HEK293 (cell line): ENCODE measurements at regions not wholly inside any gene's neighbourhood (a gene's known extent, or its start where the extent isn't known, plus 50 kb on each side); places are given as distances from the start of the nearest gene placed in this dataset.

Experiments
- CTCF ChIA-PET: fragments of 350-600 bp; formaldehyde crosslinking; extraction: SDS; loops from one replicate; lab custom pipeline; 2021; ENCODE audit warnings: antibody characterized with exemption; lab: Yijun Ruan, JAX
- POLR2A ChIA-PET: fragments of 300-600 bp; formaldehyde crosslinking; extraction: SDS; loops from one replicate; lab custom pipeline; 2020; ENCODE audit warnings: antibody characterized with exemption, inconsistent platforms; lab: Yijun Ruan, JAX
- H3K27ac ChIP-seq: fragments of 200-500 bp; sonication (Bioruptor generic); 2 replicates; pipeline ENCODE4 v1.5.1; 2014; ENCODE audit warnings: low read depth, low read length, control low read depth, inconsistent platforms; ENCODE audit errors: extremely low read depth
- H3K36me3 ChIP-seq, 2 experiments: fragments of 200-500 bp in 1 of 2; sonication (Bioruptor generic) in 1 of 2; 1 replicate in 1 of 2; 2 replicates in 1 of 2; pipeline ENCODE4 v1.5.1; 2014 to 2017; ENCODE audit warnings: inconsistent platforms in 2 of 2, low read length in 2 of 2; ENCODE audit not compliant: control insufficient read depth in 2 of 2, insufficient read depth in 1 of 2
- H3K4me1 ChIP-seq: fragments of 200-500 bp; sonication (Bioruptor generic); 2 replicates; pipeline ENCODE4 v1.5.1; 2014; ENCODE audit warnings: mild to moderate bottlenecking, low read length, inconsistent platforms; ENCODE audit not compliant: control insufficient read depth, insufficient read depth
- H3K4me3 ChIP-seq: 2 replicates; pipeline ENCODE4 v1.5.1; 2011; ENCODE audit warnings: low read depth, mild to moderate bottlenecking, control low read depth, low read length, moderate library complexity
- H3K9me3 ChIP-seq: fragments of 200-500 bp; sonication (Bioruptor generic); 2 replicates; pipeline ENCODE4 v1.5.1; 2014; ENCODE audit warnings: low read depth, low read length, inconsistent platforms; ENCODE audit not compliant: control insufficient read depth, insufficient read depth
- ATF2 ChIP-seq: fragments of 450-650 bp; formaldehyde crosslinking; IDR thresholded peaks from 2 replicates; pipeline ENCODE4 v1.5.1; 2016; ENCODE audit warnings: missing biosample characterization, missing genetic modification characterization, low read depth
- BCL6B ChIP-seq: fragments of 450-650 bp; formaldehyde crosslinking; IDR thresholded peaks from 2 replicates; pipeline ENCODE4 v1.5.1; 2017; ENCODE audit warnings: missing biosample characterization, missing genetic modification characterization
- CTCF ChIP-seq: fragments of 450-650 bp; formaldehyde crosslinking; IDR thresholded peaks from 2 replicates; pipeline ENCODE4 v1.5.1; 2016; ENCODE audit warnings: missing biosample characterization, missing genetic modification characterization
- GLIS1 ChIP-seq: fragments of 450-650 bp; formaldehyde crosslinking; IDR thresholded peaks from 2 replicates; pipeline ENCODE4 v1.5.1; 2016; ENCODE audit warnings: missing biosample characterization, missing genetic modification characterization
- MEIS1 ChIP-seq: sonication (generic); formaldehyde crosslinking; IDR thresholded peaks from 2 replicates; pipeline ENCODE4 v1.8.1; 2022; ENCODE audit warnings: missing genetic modification reagents, mild to moderate bottlenecking, borderline replicate concordance
- MZF1 ChIP-seq: fragments of 450-650 bp; formaldehyde crosslinking; IDR thresholded peaks from 2 replicates; pipeline ENCODE4 v1.5.1; 2017; ENCODE audit warnings: missing biosample characterization, missing genetic modification characterization, borderline replicate concordance
- PBX3 ChIP-seq: sonication (generic); formaldehyde crosslinking; IDR thresholded peaks from 2 replicates; pipeline ENCODE4 v1.8.1; 2022; ENCODE audit warnings: mild to moderate bottlenecking, moderate library complexity, missing genetic modification reagents
- SETDB1 ChIP-seq: IDR thresholded peaks from one replicate; pipeline ENCODE4 v1.6.1; 2017; ENCODE audit warnings: mild to moderate bottlenecking, low read length, moderate library complexity, mixed read lengths; ENCODE audit not compliant: insufficient read length
- SP2 ChIP-seq: fragments of 450-650 bp; formaldehyde crosslinking; IDR thresholded peaks from 2 replicates; pipeline ENCODE4 v1.5.1; 2016; ENCODE audit warnings: missing biosample characterization, missing genetic modification characterization
- SP7 ChIP-seq: fragments of 450-650 bp; formaldehyde crosslinking; IDR thresholded peaks from 2 replicates; pipeline ENCODE4 v1.5.1; 2016; ENCODE audit warnings: missing biosample characterization, missing genetic modification characterization
- ZBTB21 ChIP-seq: fragments of 450-650 bp; formaldehyde crosslinking; IDR thresholded peaks from 2 replicates; pipeline ENCODE4 v1.5.1; 2017; ENCODE audit warnings: missing biosample characterization, missing genetic modification characterization
- ZNF121 ChIP-seq: fragments of 450-650 bp; formaldehyde crosslinking; IDR thresholded peaks from 2 replicates; pipeline ENCODE4 v1.5.1; 2016; ENCODE audit warnings: missing biosample characterization, missing genetic modification characterization
- ZNF146 ChIP-seq: fragments of 450-650 bp; formaldehyde crosslinking; IDR thresholded peaks from 2 replicates; pipeline ENCODE4 v1.5.1; 2016; ENCODE audit warnings: missing biosample characterization, missing genetic modification characterization
- ZNF302 ChIP-seq: fragments of 450-650 bp; formaldehyde crosslinking; IDR thresholded peaks from 2 replicates; pipeline ENCODE4 v1.5.1; 2016; ENCODE audit warnings: missing biosample characterization, missing genetic modification characterization, low read depth
- ZNF324 ChIP-seq: fragments of 450-650 bp; formaldehyde crosslinking; IDR thresholded peaks from 2 replicates; pipeline ENCODE4 v1.5.1; 2016; ENCODE audit warnings: missing biosample characterization, missing genetic modification characterization
- ZNF416 ChIP-seq: fragments of 450-650 bp; formaldehyde crosslinking; IDR thresholded peaks from 2 replicates; pipeline ENCODE4 v1.5.1; 2016; ENCODE audit warnings: missing biosample characterization, missing genetic modification characterization
- ZNF488 ChIP-seq: fragments of 450-650 bp; formaldehyde crosslinking; IDR thresholded peaks from 2 replicates; pipeline ENCODE4 v1.5.1; 2016; ENCODE audit warnings: missing biosample characterization, missing genetic modification characterization
- ZNF514 ChIP-seq: fragments of 450-650 bp; formaldehyde crosslinking; IDR thresholded peaks from 2 replicates; pipeline ENCODE4 v1.5.1; 2016; ENCODE audit warnings: missing biosample characterization, missing genetic modification characterization
- ZNF548 ChIP-seq: fragments of 450-650 bp; formaldehyde crosslinking; IDR thresholded peaks from 2 replicates; pipeline ENCODE4 v1.5.1; 2016; ENCODE audit warnings: missing biosample characterization, missing genetic modification characterization
- ZNF677 ChIP-seq: fragments of 450-650 bp; IDR thresholded peaks from 2 replicates; pipeline ENCODE4 v1.5.0; 2018; ENCODE audit warnings: missing biosample characterization, mild to moderate bottlenecking, missing genetic modification characterization, moderate library complexity
- ZNF692 ChIP-seq: fragments of 450-650 bp; formaldehyde crosslinking; IDR thresholded peaks from 2 replicates; pipeline ENCODE4 v1.5.1; 2016; ENCODE audit warnings: missing biosample characterization, missing genetic modification characterization
- ZNF701 ChIP-seq: fragments of 450-650 bp; formaldehyde crosslinking; IDR thresholded peaks from 2 replicates; pipeline ENCODE4 v1.5.1; 2016; ENCODE audit warnings: missing biosample characterization, missing genetic modification characterization
- ZNF707 ChIP-seq: fragments of 450-650 bp; formaldehyde crosslinking; IDR thresholded peaks from 2 replicates; pipeline ENCODE4 v1.5.1; 2016; ENCODE audit warnings: missing biosample characterization, missing genetic modification characterization
- ZNF837 ChIP-seq: fragments of 450-650 bp; formaldehyde crosslinking; IDR thresholded peaks from 2 replicates; pipeline ENCODE4 v1.5.1; 2016; ENCODE audit warnings: missing biosample characterization, missing genetic modification characterization

GRCh38 chr1:47524272-47524671 lies 86.4 kb downstream of the FOXD2 start:
- H3K4me1 ChIP-seq: no peaks in the 10 kb centered on the region
- TF ChIP-seq PBX3 (CRISPR knock-in tag): no peak
- TF ChIP-seq ZNF692 (tag by site-specific recombination): no peak
- no peak for TF ChIP-seq ZNF302 (tag by site-specific recombination)
- 0 out of 2 replicates have a peak, but pooled peaks have one; percentile 29 for TF ChIP-seq MZF1 (tag by site-specific recombination)
- no peak for TF ChIP-seq ZNF324 (tag by site-specific recombination)
- no peak for TF ChIP-seq ZNF488 (tag by site-specific recombination)
- TF ChIP-seq ZNF837 (tag by site-specific recombination): no peak
- TF ChIP-seq ZNF707: no peak
- TF ChIP-seq ZNF121 (tag by site-specific recombination): peak; percentile 56
- no peak for TF ChIP-seq ZNF677 (tag by site-specific recombination)
- TF ChIP-seq SETDB1: peak; percentile 57
- TF ChIP-seq MEIS1 (CRISPR knock-in tag): no peak
- TF ChIP-seq GLIS1: peak; percentile 31
- POLR2A ChIA-PET: no interaction called here
- H3K4me3 ChIP-seq: no peak overlapping the region
- CTCF ChIA-PET: interaction anchor here (0.9 to 1.5 kb wide), 3 partner anchors 18 to 187 kb away, joined by 3 to 4 read pairs (median 4); no protein-coding TSS in a partner anchor
- no peaks in the 10 kb centered on the region for H3K36me3 ChIP-seq
- no peak overlapping the region for H3K27ac ChIP-seq
- no peaks in the 10 kb centered on the region for H3K9me3 ChIP-seq

GRCh38 chr1:47527653-47528272 lies 89.9 kb downstream of the FOXD2 start:
- Histone ChIP-seq H3K27ac (no peak overlapping the region), H3K4me1 (no peaks in the 10 kb centered on the region), H3K4me3 (no peak overlapping the region), H3K9me3 (no peaks in the 10 kb centered on the region), H3K36me3 (no peaks in the 10 kb centered on the region)
- CTCF ChIA-PET: interaction anchor here (1.0 to 3.3 kb wide), 6 partner anchors 7 to 91 kb away, joined by 3 to 17 read pairs (median 14); partner anchors contain the start of gene FOXD2
- POLR2A ChIA-PET: no interaction called here
- TF ChIP-seq ZNF146 (tag by site-specific recombination) (no peak), ZNF416 (tag by site-specific recombination) (no peak), CTCF (tag by site-specific recombination) (peak; percentile 36; the same call in 1 of the 2 replicates), SETDB1 (no peak), SP7 (tag by site-specific recombination) (no peak), ZBTB21 (tag by site-specific recombination) (no peak), ATF2 (tag by site-specific recombination) (no peak), ZNF548 (tag by site-specific recombination) (no peak), BCL6B (tag by site-specific recombination) (no peak), SP2 (tag by site-specific recombination) (no peak), MZF1 (tag by site-specific recombination) (no peak), ZNF701 (tag by site-specific recombination) (no peak), ZNF514 (tag by site-specific recombination) (no peak), ZNF692 (tag by site-specific recombination) (no peak)
